Lung (tissue), 11 donors: ENCODE measurements at regions not wholly inside any gene's neighbourhood (a gene's known extent, or its start where the extent isn't known, plus 50 kb on each side); places are given as distances from the start of the nearest gene placed in this dataset.

Source experiments
- ATAC-seq: fragments of 200-7000 bp; cut with Tn5 transposase; one replicate; pipeline ENCODE4 v1.9.1; 2020; ENCODE audit warnings: moderate number of reproducible peaks; ENCODE audit not compliant: insufficient read depth, low FRiP score
- DNase-seq, 3 donors: peaks; one replicate each; pipeline ENCODE4 v3.0.0-alpha.2; 2013 to 2017
- H3K27ac ChIP-seq, 2 donors: one replicate each; pipeline ENCODE4 v1.5.1; 2013; ENCODE audit warnings: mild to moderate bottlenecking in 2 of 2, moderate library complexity in 2 of 2, control low read depth in 1 of 2, inconsistent platforms in 1 of 2, low read depth in 1 of 2, low read length in 1 of 2
- H3K27me3 ChIP-seq, 3 donors: one replicate each; pipeline ENCODE4 v1.5.1; 2013; ENCODE audit warnings: low read length in 2 of 3; ENCODE audit not compliant: control insufficient read depth in 3 of 3, insufficient read depth in 3 of 3
- H3K36me3 ChIP-seq, 4 donors: one replicate each; pipeline ENCODE4 v1.5.1; 2013; ENCODE audit warnings: low read length in 4 of 4, mild to moderate bottlenecking in 1 of 4, moderate library complexity in 1 of 4; ENCODE audit not compliant: control insufficient read depth in 4 of 4, insufficient read depth in 4 of 4
- H3K4me1 ChIP-seq, 5 donors: one replicate each; pipeline ENCODE4 v1.5.1; 2013; ENCODE audit warnings: low read length in 5 of 5, mild to moderate bottlenecking in 2 of 5, moderate library complexity in 1 of 5; ENCODE audit not compliant: control insufficient read depth in 5 of 5, insufficient read depth in 5 of 5
- H3K4me3 ChIP-seq: one replicate; pipeline ENCODE4 v1.5.1; 2013; ENCODE audit warnings: mild to moderate bottlenecking, control low read depth, moderate library complexity
- H3K9ac ChIP-seq, 2 donors: one replicate each; pipeline ENCODE4 v1.5.1; 2013; ENCODE audit warnings: low read length in 2 of 2, control low read depth in 1 of 2; ENCODE audit not compliant: insufficient read depth in 1 of 2
- H3K9me3 ChIP-seq, 4 donors: one replicate each; pipeline ENCODE4 v1.5.1; 2013; ENCODE audit warnings: low read length in 3 of 4, mild to moderate bottlenecking in 1 of 4, moderate library complexity in 1 of 4; ENCODE audit not compliant: control insufficient read depth in 4 of 4, insufficient read depth in 3 of 4
- WGBS, 2 donors: extraction: QIAGEN DNeasy Blood & Tissue Kit; methylation state at CpG; one replicate each; pipeline ENCODE4 v1.1.7; 2013; 5-methylcytosine and 5-hydroxymethylcytosine counted together
- TF ChIP-seq, protein P1 (sequence below): IDR thresholded peaks from 2 replicates; pipeline ENCODE4 v1.5.1; 2012; ENCODE audit warnings: mild to moderate bottlenecking; ENCODE audit errors: control extremely low read depth, extremely low read depth
- donor health status: control.
- donor health status: control.
- donor health status: Bipolar disorder and iron deficiency.
- donor health status: healthy.
- donor health status: DM: yes; HTN: yes; CAD: no.

DNA sequence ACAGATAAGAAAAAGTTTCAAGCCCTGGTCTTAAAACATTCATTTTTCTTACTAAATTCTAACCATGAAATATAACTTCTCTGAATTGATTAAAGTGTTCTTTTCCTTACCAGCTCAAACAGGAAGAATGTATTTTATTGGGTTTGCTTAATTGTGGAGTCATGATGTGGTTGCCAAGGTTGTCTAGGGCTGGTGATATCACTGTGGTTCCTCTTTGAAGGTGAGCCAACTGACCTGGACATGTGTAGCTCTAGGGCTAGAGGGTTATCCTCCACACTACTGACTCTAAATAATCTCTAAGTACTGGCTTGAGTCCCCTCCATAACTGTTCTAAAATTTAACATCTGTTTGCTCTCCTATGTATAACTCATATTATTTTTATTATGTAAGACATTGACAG lies 529.6 kb downstream of the PIK3C3 start:
- ATAC-seq = no peak
- H3K4me3 ChIP-seq = no peak overlapping the region
- DNase-seq = no peak
- TF ChIP-seq, protein P1, sequence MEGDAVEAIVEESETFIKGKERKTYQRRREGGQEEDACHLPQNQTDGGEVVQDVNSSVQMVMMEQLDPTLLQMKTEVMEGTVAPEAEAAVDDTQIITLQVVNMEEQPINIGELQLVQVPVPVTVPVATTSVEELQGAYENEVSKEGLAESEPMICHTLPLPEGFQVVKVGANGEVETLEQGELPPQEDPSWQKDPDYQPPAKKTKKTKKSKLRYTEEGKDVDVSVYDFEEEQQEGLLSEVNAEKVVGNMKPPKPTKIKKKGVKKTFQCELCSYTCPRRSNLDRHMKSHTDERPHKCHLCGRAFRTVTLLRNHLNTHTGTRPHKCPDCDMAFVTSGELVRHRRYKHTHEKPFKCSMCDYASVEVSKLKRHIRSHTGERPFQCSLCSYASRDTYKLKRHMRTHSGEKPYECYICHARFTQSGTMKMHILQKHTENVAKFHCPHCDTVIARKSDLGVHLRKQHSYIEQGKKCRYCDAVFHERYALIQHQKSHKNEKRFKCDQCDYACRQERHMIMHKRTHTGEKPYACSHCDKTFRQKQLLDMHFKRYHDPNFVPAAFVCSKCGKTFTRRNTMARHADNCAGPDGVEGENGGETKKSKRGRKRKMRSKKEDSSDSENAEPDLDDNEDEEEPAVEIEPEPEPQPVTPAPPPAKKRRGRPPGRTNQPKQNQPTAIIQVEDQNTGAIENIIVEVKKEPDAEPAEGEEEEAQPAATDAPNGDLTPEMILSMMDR = no peak
- H3K36me3 ChIP-seq = no peaks in the 10 kb centered on the region
- no peaks in the 10 kb centered on the region for H3K27me3 ChIP-seq
- H3K4me1 ChIP-seq = no peaks in the 10 kb centered on the region
- H3K27ac ChIP-seq = no peak overlapping the region
- no peak overlapping the region for H3K9ac ChIP-seq
- H3K9me3 ChIP-seq = peaks cover 0 to 4% (median 0%) of the 10 kb centered on the region in 4 donors

DNA sequence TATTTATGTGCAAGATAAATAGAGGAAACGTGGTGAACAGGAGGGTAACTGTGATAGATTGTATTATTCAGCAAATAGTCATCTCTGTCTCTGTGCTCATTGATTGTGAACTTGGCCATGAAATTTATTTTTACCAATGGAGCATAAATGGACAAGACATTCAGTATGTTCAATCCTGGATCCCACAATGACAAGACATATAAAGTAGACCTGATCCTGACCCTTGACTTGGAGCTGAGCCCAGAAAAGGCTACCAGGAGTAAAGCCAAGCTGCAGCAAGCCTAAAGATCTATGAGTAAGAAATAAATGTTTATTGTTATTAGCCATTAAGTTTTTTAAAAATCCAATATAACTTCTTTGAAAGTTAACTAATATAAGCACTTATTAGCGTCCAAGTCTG lies 531.2 kb downstream of the PIK3C3 start:
- H3K36me3 ChIP-seq = no peaks in the 10 kb centered on the region
- TF ChIP-seq, protein P1 = no peak
- H3K4me1 ChIP-seq = no peaks in the 10 kb centered on the region
- DNase-seq (no peak), ATAC-seq (no peak)
- no peak overlapping the region for H3K4me3 ChIP-seq
- 55 to 59% methylated on average over 2 of the region's 2 CpGs for WGBS, 2 donors
- H3K27me3 ChIP-seq = no peaks in the 10 kb centered on the region
- H3K9me3 ChIP-seq = peaks cover 0 to 4% (median 0%) of the 10 kb centered on the region in 4 donors
- no peak overlapping the region for H3K9ac ChIP-seq
- no peak overlapping the region for H3K27ac ChIP-seq

DNA sequence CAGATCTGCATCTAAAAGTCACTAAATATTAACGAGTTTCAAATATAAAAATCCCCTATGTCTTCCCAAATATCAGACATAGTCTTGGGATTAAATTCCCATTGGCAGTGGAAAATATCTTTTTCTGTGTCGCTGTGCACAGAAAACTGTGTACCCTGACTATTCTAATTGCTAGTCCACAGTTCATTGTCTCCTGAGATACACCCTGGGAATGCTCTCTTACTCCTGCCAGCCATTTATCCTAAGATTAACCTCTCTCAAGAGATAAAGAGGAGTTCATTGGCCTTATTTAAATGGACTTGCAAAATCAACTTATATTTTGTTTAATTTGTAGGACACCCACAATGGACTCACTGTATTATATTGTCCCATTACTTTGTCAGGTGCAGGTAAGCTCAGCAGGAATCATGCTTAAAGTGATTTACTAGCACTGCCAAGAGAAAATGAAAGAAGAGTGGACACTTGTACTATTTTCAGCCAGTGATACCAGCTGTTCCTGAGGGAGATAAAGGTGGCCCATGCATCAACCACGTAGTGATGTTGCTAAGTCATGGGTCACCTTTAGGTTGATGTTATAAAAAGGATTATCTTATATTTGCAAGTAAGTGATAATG lies 553.8 kb downstream of the PIK3C3 start:
- Histone ChIP-seq H3K36me3 (no peaks in the 10 kb centered on the region), H3K9ac (no peak overlapping the region), H3K9me3 (no peaks in the 10 kb centered on the region), H3K27ac (no peak overlapping the region), H3K4me3 (no peak overlapping the region), H3K4me1 (no peaks in the 10 kb centered on the region), H3K27me3 (no peaks in the 10 kb centered on the region)
- DNase-seq (no peak), ATAC-seq (no peak)
- TF ChIP-seq, protein P1 = no peak
- WGBS, 2 donors = 68 to 70% methylated on average over 3 of the region's 3 CpGs
